ENCODE measurements at regions not wholly inside any gene's neighbourhood (a gene's known extent, or its start where the extent isn't known, plus 50 kb on each side); places are given as distances from the start of the nearest gene placed in this dataset.
"Not testable (repeated sequence)": the region's sequence is repeated elsewhere in the genome, so short reads cannot be mapped to it uniquely, and the experiment has no call there.

- Mint-ChIP-seq H3K27me3 (ENCODE audit: low read depth) (peaks cover 20% of the 10 kb centered on the region), H3K9me3 (peaks cover 6% of the 10 kb centered on the region), H3K4me3 (no peak overlapping the region), H3K4me1 (ENCODE audit: low read depth) (no peaks in the 10 kb centered on the region), H3K36me3 (ENCODE audit: insufficient read depth) (no peaks in the 10 kb centered on the region)
- ATAC-seq (no peak), DNase-seq (no peak)
Observed at GRCh38 chrX:456551-457291, 70.0 kb upstream of the PPP2R3B start.

- Mint-ChIP-seq H3K36me3 (ENCODE audit: insufficient read depth) (no peaks in the 10 kb centered on the region), H3K4me3 (no peak overlapping the region), H3K27me3 (ENCODE audit: low read depth) (peaks cover 20% of the 10 kb centered on the region), H3K9me3 (peaks cover 9% of the 10 kb centered on the region), H3K4me1 (ENCODE audit: low read depth) (no peaks in the 10 kb centered on the region)
- ATAC-seq (no peak), DNase-seq (no peak)
Observed at GRCh38 chrX:457292-457679, 70.6 kb upstream of the PPP2R3B start.

- peaks cover 9% of the 10 kb centered on the region for H3K9me3 Mint-ChIP-seq
- H3K4me1 Mint-ChIP-seq (ENCODE audit: low read depth), result no peaks in the 10 kb centered on the region
- no peaks in the 10 kb centered on the region for H3K36me3 Mint-ChIP-seq (ENCODE audit: insufficient read depth)
- DNase-seq, result no peak
- H3K27me3 Mint-ChIP-seq (ENCODE audit: low read depth), result peaks cover 20% of the 10 kb centered on the region
- no peak overlapping the region for H3K4me3 Mint-ChIP-seq
- no peak for ATAC-seq
Observed at GRCh38 chrX:458631-459061, 71.9 kb upstream of the PPP2R3B start.

GRCh38 chrX:459611-460010 lies 72.9 kb upstream of the PPP2R3B start:
- ATAC-seq (no peak), DNase-seq (no peak)
- Mint-ChIP-seq H3K9me3 (peaks cover 9% of the 10 kb centered on the region), H3K4me1 (ENCODE audit: low read depth) (no peaks in the 10 kb centered on the region), H3K4me3 (no peak overlapping the region), H3K36me3 (ENCODE audit: insufficient read depth) (no peaks in the 10 kb centered on the region), H3K27me3 (ENCODE audit: low read depth) (peaks cover 20% of the 10 kb centered on the region)

- H3K9me3 Mint-ChIP-seq, result peaks cover 9% of the 10 kb centered on the region
- H3K36me3 Mint-ChIP-seq (ENCODE audit: insufficient read depth), result no peaks in the 10 kb centered on the region
- H3K4me3 Mint-ChIP-seq, result no peak overlapping the region
Observed at GRCh38 chrX:460116-460515, 73.4 kb upstream of the PPP2R3B start.

GRCh38 chrX:460823-461640 lies 74.3 kb upstream of the PPP2R3B start:
- no peak overlapping the region for H3K4me3 Mint-ChIP-seq
- H3K36me3 Mint-ChIP-seq (ENCODE audit: insufficient read depth), result no peaks in the 10 kb centered on the region
- DNase-seq (no peak), ATAC-seq (no peak)
- peaks cover 11% of the 10 kb centered on the region for H3K27me3 Mint-ChIP-seq (ENCODE audit: low read depth)
- H3K9me3 Mint-ChIP-seq, result peaks cover 9% of the 10 kb centered on the region
- no peaks in the 10 kb centered on the region for H3K4me1 Mint-ChIP-seq (ENCODE audit: low read depth)

More at GRCh38 chrX:460116-460515, 73.4 kb upstream of the PPP2R3B start:
- ATAC-seq (no peak), DNase-seq (no peak)
- Mint-ChIP-seq H3K4me1 (ENCODE audit: low read depth) (no peaks in the 10 kb centered on the region), H3K27me3 (ENCODE audit: low read depth) (peaks cover 20% of the 10 kb centered on the region)

GRCh38 chrX:462853-463252 lies 76.1 kb upstream of the PPP2R3B start:
- DNase-seq (no peak), ATAC-seq (no peak)
- H3K36me3 Mint-ChIP-seq (ENCODE audit: insufficient read depth), result no peaks in the 10 kb centered on the region
- H3K4me1 Mint-ChIP-seq (ENCODE audit: low read depth), result no peaks in the 10 kb centered on the region
- H3K9me3 Mint-ChIP-seq, result peaks cover 9% of the 10 kb centered on the region
- H3K4me3 Mint-ChIP-seq, result no peak overlapping the region
- no peaks in the 10 kb centered on the region for H3K27me3 Mint-ChIP-seq (ENCODE audit: low read depth)

GRCh38 chrX:465418-466215 lies 78.9 kb upstream of the PPP2R3B start:
- H3K9me3 Mint-ChIP-seq, result peaks cover 9% of the 10 kb centered on the region
- no peaks in the 10 kb centered on the region for H3K4me1 Mint-ChIP-seq (ENCODE audit: low read depth)
- no peaks in the 10 kb centered on the region for H3K36me3 Mint-ChIP-seq (ENCODE audit: insufficient read depth)
- no peaks in the 10 kb centered on the region for H3K27me3 Mint-ChIP-seq (ENCODE audit: low read depth)
- no peak overlapping the region for H3K4me3 Mint-ChIP-seq
- DNase-seq (no peak), ATAC-seq (no peak)

GRCh38 chrX:466836-467235 lies 80.1 kb upstream of the PPP2R3B start:
- not testable (repeated sequence) for ATAC-seq; DNase-seq; H3K4me3 Mint-ChIP-seq; H3K36me3 Mint-ChIP-seq (ENCODE audit: insufficient read depth); H3K9me3 Mint-ChIP-seq; H3K4me1 Mint-ChIP-seq (ENCODE audit: low read depth); H3K27me3 Mint-ChIP-seq (ENCODE audit: low read depth)

- H3K4me3 Mint-ChIP-seq; H3K4me1 Mint-ChIP-seq (ENCODE audit: low read depth); H3K27me3 Mint-ChIP-seq (ENCODE audit: low read depth); H3K36me3 Mint-ChIP-seq (ENCODE audit: insufficient read depth); DNase-seq; ATAC-seq; H3K9me3 Mint-ChIP-seq: not testable (repeated sequence)
Observed at GRCh38 chrX:467686-468085, 81.0 kb upstream of the PPP2R3B start.

- Mint-ChIP-seq H3K36me3 (ENCODE audit: insufficient read depth) (no peaks in the 10 kb centered on the region), H3K9me3 (peaks cover 4% of the 10 kb centered on the region), H3K4me3 (no peak overlapping the region), H3K4me1 (ENCODE audit: low read depth) (no peaks in the 10 kb centered on the region), H3K27me3 (ENCODE audit: low read depth) (no peaks in the 10 kb centered on the region)
- ATAC-seq (no peak), DNase-seq (no peak)
Observed at GRCh38 chrX:468979-469378, 82.3 kb upstream of the PPP2R3B start.

GRCh38 chrX:470686-471085 lies 84.0 kb upstream of the PPP2R3B start:
- no peak overlapping the region for H3K4me3 Mint-ChIP-seq
- peaks cover 2% of the 10 kb centered on the region for H3K27me3 Mint-ChIP-seq (ENCODE audit: low read depth)
- H3K9me3 Mint-ChIP-seq, result peaks cover 4% of the 10 kb centered on the region
- no peak for ATAC-seq
- H3K36me3 Mint-ChIP-seq (ENCODE audit: insufficient read depth), result no peaks in the 10 kb centered on the region
- no peaks in the 10 kb centered on the region for H3K4me1 Mint-ChIP-seq (ENCODE audit: low read depth)
- no peak for DNase-seq

- Mint-ChIP-seq H3K27me3 (ENCODE audit: low read depth) (peaks cover 2% of the 10 kb centered on the region), H3K4me1 (ENCODE audit: low read depth) (no peaks in the 10 kb centered on the region)
Observed at GRCh38 chrX:471281-471680, 84.6 kb upstream of the PPP2R3B start.

GRCh38 chrX:472275-472674 lies 85.6 kb upstream of the PPP2R3B start:
- DNase-seq; H3K27me3 Mint-ChIP-seq (ENCODE audit: low read depth); H3K36me3 Mint-ChIP-seq (ENCODE audit: insufficient read depth); H3K9me3 Mint-ChIP-seq; H3K4me1 Mint-ChIP-seq (ENCODE audit: low read depth); ATAC-seq; H3K4me3 Mint-ChIP-seq: not testable (repeated sequence)

More at GRCh38 chrX:471281-471680, 84.6 kb upstream of the PPP2R3B start:
- no peak for DNase-seq
- Mint-ChIP-seq H3K4me3 (no peak overlapping the region), H3K36me3 (ENCODE audit: insufficient read depth) (no peaks in the 10 kb centered on the region), H3K9me3 (peaks cover 4% of the 10 kb centered on the region)
- no peak for ATAC-seq
